PC-3 (cell line): ENCODE measurements at regions not wholly inside any gene's neighbourhood (a gene's known extent, or its start where the extent isn't known, plus 50 kb on each side); places are given as distances from the start of the nearest gene placed in this dataset.

Experiments used
- ATAC-seq: fragments of 200-7000 bp; cut with Tn5 transposase; 2 replicates; pipeline ENCODE4 v1.9.1; 2020; ENCODE audit warnings: mild to moderate bottlenecking, moderate library complexity
- BruUV-seq: library from RNA; stranded (reverse); fragments of 400-500 nt; replicated peaks from 2 replicates; lab custom pipeline; 2021; lab: Mats Ljungman, UMichigan
- CTCF ChIA-PET: fragments of 300-600 bp; sonication (Branson Sonifier 250); formaldehyde crosslinking; loops from one replicate; lab custom pipeline; 2022; ENCODE audit warnings: antibody characterized with exemption; lab: Charles Lee
- POLR2A ChIA-PET: fragments of 300-600 bp; sonication (Branson Sonifier 250); formaldehyde crosslinking; loops from one replicate; lab custom pipeline; 2022; ENCODE audit warnings: antibody characterized with exemption; ENCODE audit not compliant: unreplicated experiment; lab: Charles Lee
- DNase-seq: peaks from one replicate; pipeline ENCODE4 v3.0.0-alpha.2; 2015
- H2AFZ ChIP-seq: fragments of 300-600 bp; sonication (generic); 2 replicates; pipeline ENCODE4 v1.6.0; 2016; ENCODE audit warnings: antibody characterized with exemption, low read length
- H3F3A ChIP-seq: fragments of 300-600 bp; sonication (generic); one replicate; pipeline ENCODE4 v1.6.0; 2017; ENCODE audit warnings: antibody characterized with exemption, low read length, control low read depth, mild to moderate bottlenecking; ENCODE audit not compliant: unreplicated experiment
- H3K27ac ChIP-seq: fragments of 300-600 bp; sonication (generic); 2 replicates; pipeline ENCODE4 v1.5.1; 2016; ENCODE audit warnings: mild to moderate bottlenecking, low read length
- H3K27me3 ChIP-seq: fragments of 300-600 bp; sonication (generic); 2 replicates; pipeline ENCODE4 v1.6.1; 2016; ENCODE audit warnings: low read length, mixed read lengths
- H3K36me3 ChIP-seq: fragments of 300-600 bp; sonication (generic); 2 replicates; pipeline ENCODE4 v1.6.1; 2016; ENCODE audit warnings: low read depth, mixed run types, low read length, mixed read lengths
- H3K4me1 ChIP-seq: fragments of 300-600 bp; sonication (generic); 2 replicates; pipeline ENCODE4 v1.5.1; 2016; ENCODE audit warnings: low read length; ENCODE audit not compliant: insufficient read depth
- H3K4me2 ChIP-seq: fragments of 300-600 bp; sonication (generic); 2 replicates; pipeline ENCODE4 v1.6.0; 2016; ENCODE audit warnings: low read length
- H3K4me3 ChIP-seq: fragments of 300-600 bp; sonication (generic); 2 replicates; pipeline ENCODE4 v1.5.1; 2016; ENCODE audit warnings: mild to moderate bottlenecking, low read length, mixed read lengths
- H3K79me2 ChIP-seq: fragments of 300-600 bp; sonication (generic); 2 replicates; pipeline ENCODE4 v1.6.1; 2017; ENCODE audit warnings: low read length, mixed read lengths
- H3K9ac ChIP-seq: fragments of 300-600 bp; sonication (generic); 2 replicates; pipeline ENCODE4 v1.6.0; 2016; ENCODE audit warnings: mild to moderate bottlenecking, low read length
- H3K9me2 ChIP-seq: fragments of 300-600 bp; sonication (generic); replicated peaks from 2 replicates; pipeline ENCODE4 v1.6.1; 2016; ENCODE audit warnings: mixed run types, low read length, mixed read lengths
- H3K9me3 ChIP-seq: fragments of 300-600 bp; sonication (generic); 2 replicates; pipeline ENCODE4 v1.6.1; 2016; ENCODE audit warnings: low read length, mixed read lengths
- H4K20me1 ChIP-seq: fragments of 300-600 bp; sonication (generic); 2 replicates; pipeline ENCODE4 v1.6.1; 2016; ENCODE audit warnings: low read length, mixed read lengths
- CTCF ChIP-seq: fragments of 300-600 bp; sonication (generic); conservative IDR thresholded peaks from 2 replicates; pipeline ENCODE4 v1.5.1; 2017; ENCODE audit warnings: antibody characterized with exemption, low read depth, mild to moderate bottlenecking, low read length
- EZH2 ChIP-seq: fragments of 300-600 bp; sonication (generic); IDR thresholded peaks from one replicate; pipeline ENCODE4 v1.6.1; 2017; ENCODE audit warnings: antibody characterized with exemption, mild to moderate bottlenecking, low read length; ENCODE audit not compliant: unreplicated experiment
- EZH2phosphoT487 ChIP-seq: fragments of 300-600 bp; sonication (generic); IDR thresholded peaks from 2 replicates; pipeline ENCODE4 v1.6.1; 2018; ENCODE audit warnings: mild to moderate bottlenecking, antibody characterized with exemption, low read length, borderline replicate concordance
- intact Hi-C: fragments of 100-400 bp; cut with micrococcal nuclease; formaldehyde crosslinking; loops from 2 replicates; pipeline ENCODE4 v1.9.0; 2023

- H3K36me3 ChIP-seq, result no peaks in the 10 kb centered on the region
- no TSS peak for BruUV-seq
- H4K20me1 ChIP-seq, result no peaks in the 10 kb centered on the region
- H2AFZ ChIP-seq, result no peak overlapping the region
- H3F3A ChIP-seq, result no peaks in the 10 kb centered on the region
- H3K4me2 ChIP-seq, result no peak overlapping the region
- H3K9me2 ChIP-seq, result no peaks in the 10 kb centered on the region
- H3K27me3 ChIP-seq, result no peaks in the 10 kb centered on the region
- no peak overlapping the region for H3K27ac ChIP-seq
- no peak overlapping the region for H3K4me3 ChIP-seq
- no peak overlapping the region for H3K9ac ChIP-seq
- ATAC-seq (no peak), DNase-seq (no peak)
- intact Hi-C loops, result no loop called here
- no peak for TF ChIP-seq EZH2phosphoT487
- ChIA-PET POLR2A (no interaction called here), CTCF (no interaction called here)
- no peaks in the 10 kb centered on the region for H3K4me1 ChIP-seq
- H3K79me2 ChIP-seq, result no peaks in the 10 kb centered on the region
- H3K9me3 ChIP-seq, result no peaks in the 10 kb centered on the region
These were observed 429.0 kb downstream of the ZNF608 start for GRCh38 chr5:124317451-124317850.

GRCh38 chr5:124315741-124316415 lies 430.6 kb downstream of the ZNF608 start:
- no peaks in the 10 kb centered on the region for H3K79me2 ChIP-seq
- no peak for TF ChIP-seq EZH2phosphoT487
- no peak for TF ChIP-seq EZH2
- TF ChIP-seq CTCF, result no peak
- no peak overlapping the region for H3K4me3 ChIP-seq
- no peaks in the 10 kb centered on the region for H3K36me3 ChIP-seq
- no peak overlapping the region for H3K9ac ChIP-seq
- H3K27ac ChIP-seq, result no peak overlapping the region
- no peaks in the 10 kb centered on the region for H4K20me1 ChIP-seq
- POLR2A ChIA-PET, result interaction anchor here (0.5 kb wide), 1 partner anchor 87 kb away, joined by 7 read pairs; no protein-coding TSS in a partner anchor
- intact Hi-C loops, result no loop called here
- no peak overlapping the region for H3K4me2 ChIP-seq
- no peaks in the 10 kb centered on the region for H3K27me3 ChIP-seq
- ATAC-seq, result no peak
- no TSS peak for BruUV-seq
- no peak overlapping the region for H2AFZ ChIP-seq
- no peaks in the 10 kb centered on the region for H3K9me3 ChIP-seq
- H3F3A ChIP-seq, result no peaks in the 10 kb centered on the region
- no peaks in the 10 kb centered on the region for H3K4me1 ChIP-seq
- peak; percentile 28 for DNase-seq
- no peaks in the 10 kb centered on the region for H3K9me2 ChIP-seq
- CTCF ChIA-PET, result no interaction called here

- no TSS peak for BruUV-seq
- Histone ChIP-seq H4K20me1 (no peaks in the 10 kb centered on the region), H3K4me1 (no peaks in the 10 kb centered on the region), H3K27me3 (no peaks in the 10 kb centered on the region), H3K4me2 (no peak overlapping the region), H3F3A (no peaks in the 10 kb centered on the region), H3K79me2 (no peaks in the 10 kb centered on the region), H3K9ac (no peak overlapping the region), H3K27ac (no peak overlapping the region), H2AFZ (no peak overlapping the region), H3K9me3 (no peaks in the 10 kb centered on the region), H3K4me3 (no peak overlapping the region), H3K36me3 (no peaks in the 10 kb centered on the region), H3K9me2 (no peaks in the 10 kb centered on the region)
- ATAC-seq (no peak), DNase-seq (no peak)
- ChIA-PET POLR2A (no interaction called here), CTCF (no interaction called here)
- no peak for TF ChIP-seq EZH2phosphoT487
- no peak for TF ChIP-seq CTCF
- intact Hi-C loops, result no loop called here
These were observed 436.0 kb downstream of the ZNF608 start for GRCh38 chr5:124310453-124310852.
